H1 (cell line): ENCODE measurements at regions not wholly inside any gene's neighbourhood (a gene's known extent, or its start where the extent isn't known, plus 50 kb on each side); places are given as distances from the start of the nearest gene placed in this dataset.

Experiments
- CTCF ChIA-PET: fragments of 300-600 bp; sonication (Branson Sonifier 250); formaldehyde crosslinking; loops from one replicate; lab custom pipeline; 2021; ENCODE audit not compliant: partially characterized antibody; lab: Charles Lee
- POLR2A ChIA-PET: fragments of 300-600 bp; sonication (Branson Sonifier 250); formaldehyde crosslinking; loops from one replicate; lab custom pipeline; 2021; ENCODE audit warnings: inconsistent platforms; ENCODE audit not compliant: partially characterized antibody; lab: Charles Lee
- DNase-seq, 2 experiments: peaks; one replicate each; pipeline versions ENCODE4 v3.0.0 to v3.0.0-alpha.2; 2010 to 2022; ENCODE audit warnings: low spot score in 2 of 2, low read depth in 1 of 2, mixed read lengths in 1 of 2
- FAIRE-seq: peaks from 2 replicates; lab custom pipeline; 2011; peaks lifted over from hg19 to GRCh38; lab: Jason Lieb, UNC
- H2AFZ ChIP-seq: 2 replicates; pipeline ENCODE4 v1.8.1; 2012; ENCODE audit warnings: low read length, inconsistent platforms
- H2AK5ac ChIP-seq: 2 replicates; pipeline ENCODE4 v1.6.1; 2013; ENCODE audit warnings: low read depth, low read length
- H2BK120ac ChIP-seq: replicated peaks from 2 replicates; pipeline ENCODE3; 2013; ENCODE audit warnings: low read depth, low read length, inconsistent platforms
- H2BK12ac ChIP-seq: 2 replicates; pipeline ENCODE4 v1.6.1; 2013; ENCODE audit warnings: low read depth, low read length
- H2BK15ac ChIP-seq: 2 replicates; pipeline ENCODE4 v1.6.1; 2013; ENCODE audit warnings: low read length
- H2BK20ac ChIP-seq: 2 replicates; pipeline ENCODE4 v1.6.1; 2013; ENCODE audit warnings: low read length
- H2BK5ac ChIP-seq: 2 replicates; pipeline ENCODE4 v1.6.1; 2013; ENCODE audit warnings: low read depth, low read length
- H3K14ac ChIP-seq: 2 replicates; pipeline ENCODE4 v1.6.1; 2013; ENCODE audit warnings: inconsistent platforms; ENCODE audit not compliant: insufficient read length
- H3K18ac ChIP-seq: 2 replicates; pipeline ENCODE4 v1.6.1; 2013; ENCODE audit warnings: low read length; ENCODE audit errors: extremely low read depth
- H3K23ac ChIP-seq: 2 replicates; pipeline ENCODE4 v1.6.1; 2013; ENCODE audit warnings: inconsistent platforms; ENCODE audit not compliant: insufficient read length
- H3K23me2 ChIP-seq: 2 replicates; pipeline ENCODE4 v1.6.1; 2013; ENCODE audit warnings: low read depth, low read length
- H3K27ac ChIP-seq: 2 replicates; pipeline ENCODE4 v1.6.1; 2011; ENCODE audit warnings: low read depth, low read length, inconsistent platforms
- H3K27me3 ChIP-seq, 4 experiments: replicated peaks in 1 of 4; 1 replicate in 1 of 4; 2 replicates in 3 of 4; pipeline versions ENCODE4 v1.6.1 to v1.8.1; 2011 to 2013; ENCODE audit warnings: low read length in 3 of 4, mild to moderate bottlenecking in 3 of 4, inconsistent platforms in 2 of 4, mixed read lengths in 2 of 4, moderate library complexity in 1 of 4; ENCODE audit not compliant: control insufficient read depth in 3 of 4, insufficient read depth in 3 of 4; ENCODE audit errors: extremely low read depth in 1 of 4
- H3K36me3 ChIP-seq, 4 experiments: 2 replicates each; pipeline versions ENCODE4 v1.6.1 to v1.8.1; 2011 to 2013; ENCODE audit warnings: mild to moderate bottlenecking in 4 of 4, low read length in 3 of 4, moderate library complexity in 2 of 4, control low read depth in 1 of 4, inconsistent platforms in 1 of 4; ENCODE audit not compliant: insufficient read depth in 4 of 4, control insufficient read depth in 2 of 4
- H3K4ac ChIP-seq: replicated peaks from 2 replicates; pipeline ENCODE3; 2013; ENCODE audit warnings: low read length, low read depth, mixed read lengths, inconsistent platforms; ENCODE audit not compliant: insufficient read length
- H3K4me1 ChIP-seq, 4 experiments: replicated peaks in 1 of 4; 1 replicate in 1 of 4; 2 replicates in 3 of 4; pipeline versions ENCODE4 v1.6.1 to v1.8.1; 2011 to 2013; ENCODE audit warnings: low read length in 3 of 4, inconsistent platforms in 2 of 4, mixed read lengths in 1 of 4; ENCODE audit not compliant: insufficient read depth in 4 of 4, control insufficient read depth in 3 of 4
- H3K4me2 ChIP-seq, 2 experiments: 2 replicates each; pipeline versions ENCODE4 v1.6.1 to v1.8.1; 2011 to 2013; ENCODE audit warnings: low read depth in 2 of 2, low read length in 2 of 2, control low read depth in 1 of 2, inconsistent platforms in 1 of 2, mild to moderate bottlenecking in 1 of 2; ENCODE audit not compliant: insufficient read depth in 1 of 2
- H3K4me3 ChIP-seq, 4 experiments: fragments of 200-600, 300-600 bp in 1 of 4; sonication (generic), shearing (Covaris generic), sonication (Bioruptor Twin) in 1 of 4; 2 replicates each; pipeline versions ENCODE4 v1.5.1 to v1.8.1; 2011 to 2016; ENCODE audit warnings: low read length in 4 of 4, low read depth in 3 of 4, control low read depth in 2 of 4, inconsistent platforms in 2 of 4, mild to moderate bottlenecking in 2 of 4, mixed read lengths in 1 of 4, moderate library complexity in 1 of 4; ENCODE audit not compliant: insufficient read depth in 2 of 4; ENCODE audit errors: extremely low read depth in 1 of 4
- H3K56ac ChIP-seq: replicated peaks from 2 replicates; pipeline ENCODE3; 2013; ENCODE audit warnings: low read depth, mild to moderate bottlenecking, mixed read lengths, low read length, inconsistent platforms; ENCODE audit not compliant: insufficient read length
- H3K79me1 ChIP-seq: 2 replicates; pipeline ENCODE4 v1.6.1; 2013; ENCODE audit warnings: low read depth, low read length, control low read depth
- H3K79me2 ChIP-seq, 2 experiments: 2 replicates each; pipeline versions ENCODE4 v1.6.1 to v1.8.1; 2012 to 2013; ENCODE audit warnings: low read length in 2 of 2, mild to moderate bottlenecking in 2 of 2, inconsistent platforms in 1 of 2; ENCODE audit not compliant: insufficient read depth in 2 of 2, control insufficient read depth in 1 of 2
- H3K9ac ChIP-seq, 4 experiments: replicated peaks in 1 of 4; 1 replicate in 1 of 4; 2 replicates in 3 of 4; pipeline versions ENCODE4 v1.6.1 to v1.8.1; 2011 to 2013; ENCODE audit warnings: low read depth in 3 of 4, low read length in 3 of 4, control low read depth in 2 of 4, mild to moderate bottlenecking in 2 of 4, moderate library complexity in 2 of 4, inconsistent platforms in 1 of 4; ENCODE audit errors: extremely low read depth in 1 of 4
- H3K9me3 ChIP-seq, 2 experiments: 2 replicates each; pipeline versions ENCODE4 v1.6.1 to v1.8.1; 2012 to 2013; ENCODE audit warnings: mild to moderate bottlenecking in 2 of 2, moderate library complexity in 2 of 2, control low read depth in 1 of 2, inconsistent platforms in 1 of 2, low read depth in 1 of 2, low read length in 1 of 2, mixed read lengths in 1 of 2; ENCODE audit not compliant: insufficient read depth in 2 of 2
- H4K20me1 ChIP-seq, 2 experiments: replicated peaks in 1 of 2; 2 replicates each; pipeline versions ENCODE3 to v1.8.1; 2011 to 2013; ENCODE audit warnings: inconsistent platforms in 2 of 2, low read length in 2 of 2, mild to moderate bottlenecking in 1 of 2; ENCODE audit not compliant: insufficient read depth in 2 of 2, control insufficient read depth in 1 of 2
- H4K5ac ChIP-seq: 2 replicates; pipeline ENCODE4 v1.6.1; 2013; ENCODE audit warnings: low read length, low read depth, mixed read lengths, inconsistent platforms; ENCODE audit not compliant: insufficient read length
- H4K8ac ChIP-seq: 2 replicates; pipeline ENCODE4 v1.8.0; 2013; ENCODE audit warnings: mild to moderate bottlenecking, moderate library complexity, low read length, inconsistent platforms; ENCODE audit not compliant: insufficient read depth; ENCODE audit errors: extremely low read depth
- H4K91ac ChIP-seq: replicated peaks from 2 replicates; pipeline ENCODE3; 2013; ENCODE audit warnings: low read length, mixed read lengths, inconsistent platforms; ENCODE audit not compliant: insufficient read length
- CHD1 ChIP-seq: IDR thresholded peaks from 2 replicates; pipeline ENCODE4 v1.6.1; 2012; ENCODE audit warnings: low read depth, low read length, improper control_type of control experiment
- EP300 ChIP-seq, 2 experiments: IDR thresholded peaks; 1 replicate in 1 of 2; 2 replicates in 1 of 2; pipeline ENCODE4 v1.6.1; 2011 to 2012; ENCODE audit warnings: low read depth in 2 of 2, low read length in 2 of 2, mild to moderate bottlenecking in 2 of 2, borderline replicate concordance in 1 of 2, inconsistent platforms in 1 of 2, moderate library complexity in 1 of 2
- GABPA ChIP-seq: IDR thresholded peaks from 2 replicates; pipeline ENCODE4 v1.6.1; 2011; ENCODE audit warnings: mild to moderate bottlenecking, low read length, moderate library complexity, borderline replicate concordance; ENCODE audit not compliant: insufficient read depth
- MAFK ChIP-seq: IDR thresholded peaks from 2 replicates; pipeline ENCODE4 v1.6.1; 2012; ENCODE audit warnings: low read depth, mild to moderate bottlenecking, improper control_type of control experiment, low read length
- MAX ChIP-seq: IDR thresholded peaks from 2 replicates; pipeline ENCODE4 v1.6.1; 2012; ENCODE audit warnings: inconsistent platforms
- SAP30 ChIP-seq: fragments of 300-600 bp; sonication (generic); IDR thresholded peaks from 2 replicates; pipeline ENCODE4 v1.7.1; 2012; ENCODE audit warnings: low read length, moderate library complexity, mild to moderate bottlenecking, inconsistent platforms; ENCODE audit not compliant: insufficient read depth, insufficient replicate concordance
- SP1 ChIP-seq: IDR thresholded peaks from 2 replicates; pipeline ENCODE4 v1.6.1; 2011; ENCODE audit warnings: low read depth, low read length
- ZNF274 ChIP-seq: IDR thresholded peaks from 2 replicates; pipeline ENCODE4 v1.7.0; 2012; ENCODE audit warnings: low read length, borderline replicate concordance; ENCODE audit errors: extremely low read depth
- WGBS, 2 experiments: shearing (Covaris generic) in 1 of 2; methylation state at CpG; one replicate each; pipeline versions ENCODE4 v1.1.6 to v1.1.7; 2013 to 2015; ENCODE audit warnings: low lambda C conversion rate in 2 of 2, mixed read lengths in 2 of 2, inconsistent platforms in 1 of 2, low coverage in 1 of 2, missing lambda C conversion rate in 1 of 2; ENCODE audit not compliant: insufficient replicate concordance in 2 of 2, insufficient coverage in 1 of 2, insufficient read length in 1 of 2; ENCODE audit errors: extremely low coverage in 1 of 2, missing lambda C conversion rate in 1 of 2; 5-methylcytosine and 5-hydroxymethylcytosine counted together

DNA sequence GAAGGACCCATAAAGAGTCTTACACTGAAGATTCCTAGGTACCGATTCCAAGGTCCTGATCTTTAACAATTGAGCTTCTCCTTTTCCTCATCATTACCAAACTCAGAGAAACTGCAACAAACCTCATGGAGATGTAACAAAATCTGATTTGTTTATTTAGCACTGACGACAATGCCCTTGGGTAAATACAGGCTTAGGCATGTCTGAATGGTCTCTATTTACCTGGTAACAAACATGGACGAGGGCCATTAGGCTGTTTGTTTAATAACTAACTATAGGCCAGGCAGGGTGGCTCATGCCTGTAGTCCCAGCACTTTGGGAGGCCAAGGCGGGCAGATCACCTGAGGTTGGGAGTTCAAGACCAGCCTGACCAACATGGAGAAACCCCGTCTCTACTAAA, 333.3 kb downstream of the AGTPBP1 start:
- no peaks in the 10 kb centered on the region for H3K79me1 ChIP-seq
- no peaks in the 10 kb centered on the region; the same call in 1 of the 2 replicates for H3K23me2 ChIP-seq
- no peak overlapping the region for H2BK5ac ChIP-seq
- ChIA-PET POLR2A (no interaction called here), CTCF (interaction anchor here (0.9 to 2.0 kb wide), 2 partner anchors 12 to 76 kb away, joined by 3 to 6 read pairs; no protein-coding TSS in a partner anchor)
- H3K79me2 ChIP-seq = no peaks in the 10 kb centered on the region
- no peak overlapping the region for H3K4me3 ChIP-seq
- WGBS, 2 experiments = 83% methylated on average over 5 of the region's 5 CpGs; no CpG with 5 or more reads in 1 of the 2 experiments
- no peaks in the 10 kb centered on the region for H3K36me3 ChIP-seq
- no peak overlapping the region for H2BK15ac ChIP-seq
- no peak overlapping the region for H2BK20ac ChIP-seq
- no peak overlapping the region for H3K27ac ChIP-seq
- no peak overlapping the region for H3K4me2 ChIP-seq
- H4K91ac ChIP-seq = no peak overlapping the region
- H3K56ac ChIP-seq = no peak overlapping the region
- H2BK12ac ChIP-seq = no peak overlapping the region
- H3K4ac ChIP-seq = no peak overlapping the region
- DNase-seq (no peak), FAIRE-seq (no peak)
- H3K27me3 ChIP-seq = no peaks in the 10 kb centered on the region; a peak in 1 of 7 replicates
- H3K9ac ChIP-seq = no peak overlapping the region
- H2AK5ac ChIP-seq = no peak overlapping the region
- H3K9me3 ChIP-seq = no peaks in the 10 kb centered on the region
- H3K18ac ChIP-seq = no peak overlapping the region
- no peak overlapping the region for H4K8ac ChIP-seq
- no peak overlapping the region for H3K23ac ChIP-seq
- H3K14ac ChIP-seq = no peak overlapping the region
- H2BK120ac ChIP-seq = no peak overlapping the region
- no peaks in the 10 kb centered on the region for H4K20me1 ChIP-seq
- no peak overlapping the region for H2AFZ ChIP-seq
- no peaks in the 10 kb centered on the region for H3K4me1 ChIP-seq
- H4K5ac ChIP-seq = no peak overlapping the region
- no peak for TF ChIP-seq SAP30
- no peak for TF ChIP-seq MAFK
- no peak for TF ChIP-seq CHD1
- no peak for TF ChIP-seq ZNF274
- no peak for TF ChIP-seq EP300 (IDR thresholded peaks at IDR 0.05; ENCODE audit: borderline replicate concordance in 1 of 2, low read depth in 2 of 2, low read length in 2 of 2)
- TF ChIP-seq MAX = no peak
- no peak for TF ChIP-seq GABPA
- TF ChIP-seq SP1 = no peak
